ENCODE measurements at regions not wholly inside any gene's neighbourhood (a gene's known extent, or its start where the extent isn't known, plus 50 kb on each side); places are given as distances from the start of the nearest gene placed in this dataset.

- TF ChIP-seq, protein P1, sequence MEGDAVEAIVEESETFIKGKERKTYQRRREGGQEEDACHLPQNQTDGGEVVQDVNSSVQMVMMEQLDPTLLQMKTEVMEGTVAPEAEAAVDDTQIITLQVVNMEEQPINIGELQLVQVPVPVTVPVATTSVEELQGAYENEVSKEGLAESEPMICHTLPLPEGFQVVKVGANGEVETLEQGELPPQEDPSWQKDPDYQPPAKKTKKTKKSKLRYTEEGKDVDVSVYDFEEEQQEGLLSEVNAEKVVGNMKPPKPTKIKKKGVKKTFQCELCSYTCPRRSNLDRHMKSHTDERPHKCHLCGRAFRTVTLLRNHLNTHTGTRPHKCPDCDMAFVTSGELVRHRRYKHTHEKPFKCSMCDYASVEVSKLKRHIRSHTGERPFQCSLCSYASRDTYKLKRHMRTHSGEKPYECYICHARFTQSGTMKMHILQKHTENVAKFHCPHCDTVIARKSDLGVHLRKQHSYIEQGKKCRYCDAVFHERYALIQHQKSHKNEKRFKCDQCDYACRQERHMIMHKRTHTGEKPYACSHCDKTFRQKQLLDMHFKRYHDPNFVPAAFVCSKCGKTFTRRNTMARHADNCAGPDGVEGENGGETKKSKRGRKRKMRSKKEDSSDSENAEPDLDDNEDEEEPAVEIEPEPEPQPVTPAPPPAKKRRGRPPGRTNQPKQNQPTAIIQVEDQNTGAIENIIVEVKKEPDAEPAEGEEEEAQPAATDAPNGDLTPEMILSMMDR (conservative IDR thresholded peaks at IDR 0.05 in 1 of 2, IDR thresholded peaks at IDR 0.05 in 1 of 2; ENCODE audit: extremely low read depth in 1 of 2, insufficient read depth in 1 of 2, low read depth in 1 of 2, low read length in 2 of 2) = no peak
- no peak for TF ChIP-seq EZH2 (IDR thresholded peaks at IDR 0.05; ENCODE audit: borderline replicate concordance, low read length)
Measured at GRCh38 chr21:28547766-28548165, 444.9 kb downstream of the LTN1 start.
